ENCODE measurements at regions not wholly inside any gene's neighbourhood (a gene's known extent, or its start where the extent isn't known, plus 50 kb on each side); places are given as distances from the start of the nearest gene placed in this dataset.

DNA sequence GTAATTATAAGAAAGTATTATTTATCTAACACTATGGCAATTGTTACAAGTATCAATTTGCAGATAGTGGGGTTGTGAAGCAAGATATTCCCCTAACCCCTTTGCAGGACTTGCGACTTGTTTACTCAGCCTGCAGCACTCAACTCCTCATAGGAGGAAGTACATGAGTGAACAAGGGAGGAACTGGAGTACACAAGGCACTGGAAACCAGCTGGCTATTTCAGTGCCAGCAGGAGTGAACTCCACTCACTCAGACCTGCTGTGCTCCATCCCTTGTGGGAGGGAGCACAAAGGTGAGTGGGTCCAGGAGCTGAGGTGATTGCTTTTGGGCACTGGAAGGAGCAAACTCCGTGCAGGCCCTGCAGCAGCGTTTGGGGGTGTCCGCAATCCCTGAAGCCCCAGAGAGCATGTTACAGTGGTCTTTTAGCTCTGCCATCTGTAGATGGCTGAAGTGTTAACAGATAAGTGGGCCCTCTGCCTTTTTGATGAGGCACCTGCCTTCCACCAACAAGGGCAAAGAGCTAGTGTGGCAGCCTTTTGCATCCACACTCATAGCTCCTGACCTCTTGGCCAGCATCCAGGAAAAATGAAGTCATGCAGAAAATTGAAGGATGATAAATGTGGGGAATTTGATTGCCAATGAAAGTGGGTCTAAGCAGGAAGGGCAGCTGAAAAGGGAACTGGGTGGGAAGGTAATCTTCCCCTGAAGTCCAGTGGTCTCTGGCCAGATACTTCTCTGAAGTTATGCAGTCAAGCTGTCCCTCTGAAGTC, 802.2 kb upstream of the MIR17HG start:
- DNase-seq (no peak), ATAC-seq (peak in 1 of 2 donors; percentile 56)

GRCh38 chr13:90547272-90547790, 800.2 kb upstream of the MIR17HG start:
- H3K4me3 ChIP-seq = no peak overlapping the region
- intact Hi-C loops (cut with DNase I) = no loop called here
- no peak for TF ChIP-seq CTCF (IDR thresholded peaks at IDR 0.05)
- no peaks in the 10 kb centered on the region for H3K4me1 ChIP-seq
- peaks cover 7% of the 10 kb centered on the region for H3K9me3 ChIP-seq
- no peak for DNase-seq
- no peaks in the 10 kb centered on the region for H3K36me3 ChIP-seq
- H3K27me3 ChIP-seq (ENCODE audit: low read depth) = no peaks in the 10 kb centered on the region
- ATAC-seq = no peak
- H3K27ac ChIP-seq = no peak overlapping the region

More for the DNA sequence above, 802.2 kb upstream of the MIR17HG start:
- H3K36me3 ChIP-seq = no peaks in the 10 kb centered on the region
- H3K9me3 ChIP-seq = peaks cover 7% of the 10 kb centered on the region
- H3K27me3 ChIP-seq (ENCODE audit: low read depth) = no peaks in the 10 kb centered on the region
- H3K27ac ChIP-seq = no peak overlapping the region
- TF ChIP-seq CTCF (IDR thresholded peaks at IDR 0.05) = no peak
- intact Hi-C loops (cut with DNase I) = no loop called here
- no peak overlapping the region for H3K4me3 ChIP-seq
- no peaks in the 10 kb centered on the region for H3K4me1 ChIP-seq

DNA sequence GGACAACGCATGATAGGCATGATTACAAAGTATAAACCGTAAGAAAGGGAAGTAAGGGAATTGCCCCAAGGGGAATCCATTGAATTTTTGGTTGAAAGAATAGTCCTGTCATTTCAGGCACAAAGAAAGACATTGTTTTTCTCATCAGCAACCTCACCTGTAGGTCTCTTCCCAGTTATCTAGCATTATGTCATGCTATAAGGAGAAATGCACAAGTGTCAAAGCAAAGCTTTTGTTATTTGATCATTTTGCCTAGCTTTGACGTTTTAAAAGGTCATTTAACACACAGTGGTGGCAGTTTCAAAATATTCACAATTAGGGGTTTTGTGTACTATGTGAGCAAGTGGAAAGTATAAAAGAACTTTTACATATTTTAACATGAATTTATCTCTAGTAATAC, 796.2 kb upstream of the MIR17HG start:
- Histone ChIP-seq H3K9me3 (peaks cover 7% of the 10 kb centered on the region), H3K27me3 (ENCODE audit: low read depth) (no peaks in the 10 kb centered on the region), H3K4me1 (no peaks in the 10 kb centered on the region), H3K36me3 (no peaks in the 10 kb centered on the region), H3K27ac (no peak overlapping the region), H3K4me3 (no peak overlapping the region)
- intact Hi-C loops (cut with DNase I) = no loop called here
- no peak for DNase-seq
- TF ChIP-seq CTCF (IDR thresholded peaks at IDR 0.05) = no peak
- no peak for ATAC-seq

DNA sequence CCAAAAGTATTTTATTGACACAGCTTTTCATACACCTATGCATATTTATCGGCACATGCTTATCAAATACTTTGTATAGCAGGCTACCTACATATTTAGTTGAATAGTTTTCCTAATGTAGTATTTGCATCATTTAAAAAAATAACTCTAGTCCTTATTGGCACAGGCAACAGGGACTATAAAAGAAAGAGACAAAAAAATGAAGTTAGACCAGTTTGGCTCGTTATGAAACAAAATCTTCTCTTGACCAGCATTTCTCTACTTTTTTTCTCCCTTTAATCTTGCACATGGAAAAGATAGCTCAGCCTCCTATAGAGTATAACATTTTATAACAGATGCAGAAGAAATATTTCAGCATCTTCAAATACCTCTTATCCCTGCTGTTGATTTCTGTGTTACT, 794.8 kb upstream of the MIR17HG start:
- H3K9me3 ChIP-seq = peaks cover 1% of the 10 kb centered on the region
- ATAC-seq (no peak), DNase-seq (no peak)
- H3K27me3 ChIP-seq (ENCODE audit: low read depth) = no peaks in the 10 kb centered on the region
- no peaks in the 10 kb centered on the region for H3K4me1 ChIP-seq
- H3K27ac ChIP-seq = no peak overlapping the region
- H3K4me3 ChIP-seq = no peak overlapping the region
- H3K36me3 ChIP-seq = no peaks in the 10 kb centered on the region
- no peak for TF ChIP-seq CTCF (IDR thresholded peaks at IDR 0.05)
- intact Hi-C loops (cut with DNase I) = no loop called here

GRCh38 chr13:90553159-90553558, 794.3 kb upstream of the MIR17HG start:
- Histone ChIP-seq H3K36me3 (no peaks in the 10 kb centered on the region), H3K4me1 (no peaks in the 10 kb centered on the region), H3K9me3 (no peaks in the 10 kb centered on the region), H3K27ac (no peak overlapping the region), H3K4me3 (no peak overlapping the region), H3K27me3 (ENCODE audit: low read depth) (no peaks in the 10 kb centered on the region)
- intact Hi-C loops (cut with DNase I) = no loop called here
- DNase-seq (no peak), ATAC-seq (no peak)
- no peak for TF ChIP-seq CTCF (IDR thresholded peaks at IDR 0.05)

Data from lower lobe of right lung (tissue), 2 donors.